Endothelial cell of umbilical vein (primary cell): ENCODE measurements at regions not wholly inside any gene's neighbourhood (a gene's known extent, or its start where the extent isn't known, plus 50 kb on each side); places are given as distances from the start of the nearest gene placed in this dataset.

ENCODE experiments used
- BruUV-seq: library from RNA; stranded (reverse); fragments of 400-500 nt; replicated peaks from 2 replicates; lab custom pipeline; 2021; lab: Mats Ljungman, UMichigan
- CTCF ChIA-PET: fragments of 300-600, 350-600 bp; sonication (Branson Sonifier 250); formaldehyde crosslinking; loops from one replicate; lab custom pipeline; 2021; ENCODE audit warnings: antibody characterized with exemption, inconsistent platforms; lab: Charles Lee
- POLR2A ChIA-PET: fragments of 300-600, 350-600 bp; sonication (Branson Sonifier 250); formaldehyde crosslinking; loops from one replicate; lab custom pipeline; 2021; ENCODE audit warnings: antibody characterized with exemption, inconsistent platforms; lab: Charles Lee
- DNase-seq: peaks from one replicate; pipeline ENCODE4 v3.0.0-alpha.2; 2011; ENCODE audit warnings: low read depth, low spot score
- FAIRE-seq: peaks from 2 replicates; lab custom pipeline; 2011; peaks lifted over from hg19 to GRCh38; lab: Jason Lieb, UNC
- H2AFZ ChIP-seq: 2 replicates; pipeline ENCODE4 v1.6.0; 2012; ENCODE audit warnings: low read depth, low read length, control low read depth, inconsistent platforms
- H3K27ac ChIP-seq: 2 replicates; pipeline ENCODE4 v1.5.1; 2011; ENCODE audit warnings: low read depth, mild to moderate bottlenecking, control low read depth, low read length, moderate library complexity; ENCODE audit not compliant: insufficient read depth
- H3K27me3 ChIP-seq, 2 experiments: 2 replicates each; pipeline versions ENCODE4 v1.6.0 to v1.6.1; 2011; ENCODE audit warnings: low read length in 2 of 2, mixed read lengths in 1 of 2; ENCODE audit not compliant: control insufficient read depth in 2 of 2, insufficient read depth in 2 of 2
- H3K36me3 ChIP-seq, 2 experiments: 2 replicates in 1 of 2; 3 replicates in 1 of 2; pipeline ENCODE4 v1.5.1; 2011; ENCODE audit warnings: low read length in 2 of 2, mild to moderate bottlenecking in 1 of 2, moderate library complexity in 1 of 2; ENCODE audit not compliant: control insufficient read depth in 2 of 2, insufficient read depth in 2 of 2; ENCODE audit errors: extremely low read depth in 1 of 2
- H3K4me1 ChIP-seq: 3 replicates; pipeline ENCODE4 v1.5.1; 2011; ENCODE audit warnings: mild to moderate bottlenecking, low read length; ENCODE audit not compliant: control insufficient read depth, insufficient read depth; ENCODE audit errors: extremely low read depth
- H3K4me2 ChIP-seq: 2 replicates; pipeline ENCODE4 v1.6.1; 2011; ENCODE audit warnings: low read length, control low read depth, mixed read lengths; ENCODE audit not compliant: insufficient read depth
- H3K4me3 ChIP-seq, 3 experiments: fragments of 200-600 bp in 1 of 3; sonication (generic), shearing (Covaris generic) in 1 of 3; replicated peaks in 1 of 3; 2 replicates each; pipeline ENCODE4 v1.5.1; 2011 to 2016; ENCODE audit warnings: control low read depth in 3 of 3, low read length in 3 of 3, mild to moderate bottlenecking in 2 of 3, inconsistent platforms in 1 of 3, low read depth in 1 of 3, moderate library complexity in 1 of 3; ENCODE audit not compliant: insufficient read depth in 1 of 3
- H3K79me2 ChIP-seq: 2 replicates; pipeline ENCODE4 v1.6.0; 2012; ENCODE audit warnings: low read length, inconsistent platforms; ENCODE audit not compliant: control insufficient read depth, insufficient read depth
- H3K9ac ChIP-seq: replicated peaks from 2 replicates; pipeline ENCODE3; 2011; ENCODE audit warnings: low read length, control low read depth; ENCODE audit not compliant: insufficient read depth; ENCODE audit errors: extremely low read depth
- H3K9me1 ChIP-seq: replicated peaks from 3 replicates; pipeline ENCODE4 v1.6.0; 2011; ENCODE audit warnings: mild to moderate bottlenecking, low read length; ENCODE audit not compliant: control insufficient read depth, insufficient read depth; ENCODE audit errors: extremely low read depth
- H3K9me3 ChIP-seq: replicated peaks from 2 replicates; pipeline ENCODE4 v1.5.1; 2012; ENCODE audit warnings: low read length, inconsistent platforms; ENCODE audit not compliant: control insufficient read depth, insufficient read depth
- H4K20me1 ChIP-seq: replicated peaks from 2 replicates; pipeline ENCODE3; 2011; ENCODE audit warnings: mild to moderate bottlenecking, low read length; ENCODE audit not compliant: control insufficient read depth, insufficient read depth; ENCODE audit errors: extremely low read depth
- FOS ChIP-seq: IDR thresholded peaks from 2 replicates; pipeline ENCODE4 v1.6.1; 2011; ENCODE audit warnings: mild to moderate bottlenecking, low read length, moderate library complexity, borderline replicate concordance; ENCODE audit not compliant: insufficient read depth
- GATA2 ChIP-seq: IDR thresholded peaks from 2 replicates; pipeline ENCODE4 v1.7.0; 2011; ENCODE audit warnings: low read depth, mild to moderate bottlenecking, moderate library complexity, mixed read lengths, low read length; ENCODE audit not compliant: insufficient read length, insufficient read depth
- JUN ChIP-seq: IDR thresholded peaks from 2 replicates; pipeline ENCODE4 v1.6.1; 2011; ENCODE audit warnings: borderline replicate concordance, low read depth; ENCODE audit not compliant: insufficient read length, insufficient read depth
- MAX ChIP-seq: IDR thresholded peaks from 2 replicates; pipeline ENCODE4 v1.6.1; 2011; ENCODE audit not compliant: insufficient read depth, insufficient read length
- POLR2AphosphoS5 ChIP-seq: IDR thresholded peaks from 2 replicates; pipeline ENCODE4 v1.6.1; 2012; ENCODE audit warnings: low read depth, mild to moderate bottlenecking, control low read depth, low read length, moderate library complexity; ENCODE audit not compliant: insufficient read depth
- dilution Hi-C: fragments of 300-500 bp; cut with MboI; formaldehyde crosslinking; loops from one replicate; pipeline ENCODE4 v1.15.0; 2019; ENCODE audit warnings: low sequenced_read_pairs; ENCODE audit not compliant: extremely low pct_ligation_motif_present
- intact Hi-C: fragments of 100-400 bp; cut with micrococcal nuclease; formaldehyde crosslinking; loops from one replicate; pipeline ENCODE4 v1.10.0; 2022
- TF ChIP-seq, protein P1 (sequence below), 2 donors: IDR thresholded peaks; 1 replicate in 1 of 2; 2 replicates in 1 of 2; pipeline ENCODE4 v1.5.1; 2011; ENCODE audit warnings: low read length in 2 of 2, mild to moderate bottlenecking in 2 of 2, moderate library complexity in 2 of 2, control low read depth in 1 of 2, inconsistent platforms in 1 of 2, low read depth in 1 of 2; ENCODE audit not compliant: insufficient read depth in 1 of 2; ENCODE audit errors: extremely low read depth in 1 of 2

DNA sequence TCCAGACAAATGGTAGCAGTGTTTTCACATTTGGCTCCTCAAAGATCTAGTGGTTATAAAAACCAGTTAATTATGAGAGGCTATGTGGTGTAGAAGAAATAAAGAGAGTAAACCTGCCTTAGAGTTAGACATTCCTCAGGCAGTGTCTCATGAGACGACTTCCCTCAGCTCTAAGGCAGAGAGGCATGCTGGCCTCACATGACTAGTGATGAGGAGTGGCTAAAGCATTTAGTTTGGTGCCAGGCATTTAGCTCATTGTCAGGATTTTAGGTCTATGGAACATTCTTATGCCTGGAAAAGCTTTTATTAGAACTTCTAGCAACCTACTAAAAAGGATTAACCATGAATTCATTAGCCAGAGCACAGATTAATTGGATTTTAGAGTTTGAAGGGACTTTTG, 90.3 kb downstream of the RPRM start:
- FAIRE-seq (no peak), DNase-seq (no peak)
- CTCF ChIA-PET, result no interaction called here
- POLR2A ChIA-PET, result no interaction called here
- H4K20me1 ChIP-seq, result no peaks in the 10 kb centered on the region
- no peaks in the 10 kb centered on the region for H3K79me2 ChIP-seq
- no peaks in the 10 kb centered on the region for H3K36me3 ChIP-seq
- H3K27me3 ChIP-seq, result no peaks in the 10 kb centered on the region
- intact Hi-C loops (no loop called here), dilution Hi-C loops (no loop called here)
- peaks cover 4% of the 10 kb centered on the region for H3K9me3 ChIP-seq
- H3K9ac ChIP-seq, result no peak overlapping the region
- TF ChIP-seq JUN (no peak), FOS (no peak), POLR2AphosphoS5 (no peak), MAX (no peak), GATA2 (no peak)
- TF ChIP-seq, protein P1, sequence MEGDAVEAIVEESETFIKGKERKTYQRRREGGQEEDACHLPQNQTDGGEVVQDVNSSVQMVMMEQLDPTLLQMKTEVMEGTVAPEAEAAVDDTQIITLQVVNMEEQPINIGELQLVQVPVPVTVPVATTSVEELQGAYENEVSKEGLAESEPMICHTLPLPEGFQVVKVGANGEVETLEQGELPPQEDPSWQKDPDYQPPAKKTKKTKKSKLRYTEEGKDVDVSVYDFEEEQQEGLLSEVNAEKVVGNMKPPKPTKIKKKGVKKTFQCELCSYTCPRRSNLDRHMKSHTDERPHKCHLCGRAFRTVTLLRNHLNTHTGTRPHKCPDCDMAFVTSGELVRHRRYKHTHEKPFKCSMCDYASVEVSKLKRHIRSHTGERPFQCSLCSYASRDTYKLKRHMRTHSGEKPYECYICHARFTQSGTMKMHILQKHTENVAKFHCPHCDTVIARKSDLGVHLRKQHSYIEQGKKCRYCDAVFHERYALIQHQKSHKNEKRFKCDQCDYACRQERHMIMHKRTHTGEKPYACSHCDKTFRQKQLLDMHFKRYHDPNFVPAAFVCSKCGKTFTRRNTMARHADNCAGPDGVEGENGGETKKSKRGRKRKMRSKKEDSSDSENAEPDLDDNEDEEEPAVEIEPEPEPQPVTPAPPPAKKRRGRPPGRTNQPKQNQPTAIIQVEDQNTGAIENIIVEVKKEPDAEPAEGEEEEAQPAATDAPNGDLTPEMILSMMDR (IDR thresholded peaks at IDR 0.05; ENCODE audit: extremely low read depth in 1 of 2, insufficient read depth in 1 of 2, low read depth in 1 of 2, low read length in 2 of 2), result no peak
- H3K4me3 ChIP-seq, result no peak overlapping the region
- H3K27ac ChIP-seq, result no peak overlapping the region
- H2AFZ ChIP-seq, result no peak overlapping the region
- H3K4me1 ChIP-seq, result no peaks in the 10 kb centered on the region
- H3K9me1 ChIP-seq, result no peaks in the 10 kb centered on the region
- BruUV-seq, result no TSS peak
- H3K4me2 ChIP-seq, result no peak overlapping the region
